Activated T-cell treated with anti-CD3 and anti-CD28 coated beads for 48 hours (primary cell): ENCODE measurements at regions not wholly inside any gene's neighbourhood (a gene's known extent, or its start where the extent isn't known, plus 50 kb on each side); places are given as distances from the start of the nearest gene placed in this dataset.

Source experiments
- DNase-seq: peaks from one replicate; pipeline ENCODE4 v3.0.0-alpha.2; 2020; ENCODE audit warnings: low read depth

DNA sequence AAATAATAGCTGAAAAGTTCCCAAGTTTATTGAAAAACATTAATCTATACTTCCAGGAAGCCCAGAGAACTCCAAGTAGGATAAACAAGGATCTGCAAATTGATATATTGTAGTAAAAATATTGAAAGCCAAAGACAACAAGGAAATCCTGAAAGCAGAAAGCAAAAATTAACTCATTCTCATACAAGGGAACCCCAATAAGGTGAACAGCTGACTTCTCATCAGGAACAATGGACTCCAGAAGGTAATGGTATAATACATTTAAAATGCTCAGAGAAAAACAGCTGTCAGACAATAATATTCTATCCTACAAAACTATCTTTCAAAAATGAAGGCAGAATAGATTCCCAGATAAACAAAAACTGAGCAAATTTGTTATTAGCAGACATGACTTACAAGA, 138.1 kb upstream of the BMP4 start:
- no peak for DNase-seq

GRCh38 chr14:54098536-54098935, 141.9 kb upstream of the BMP4 start:
- no peak for DNase-seq

DNA sequence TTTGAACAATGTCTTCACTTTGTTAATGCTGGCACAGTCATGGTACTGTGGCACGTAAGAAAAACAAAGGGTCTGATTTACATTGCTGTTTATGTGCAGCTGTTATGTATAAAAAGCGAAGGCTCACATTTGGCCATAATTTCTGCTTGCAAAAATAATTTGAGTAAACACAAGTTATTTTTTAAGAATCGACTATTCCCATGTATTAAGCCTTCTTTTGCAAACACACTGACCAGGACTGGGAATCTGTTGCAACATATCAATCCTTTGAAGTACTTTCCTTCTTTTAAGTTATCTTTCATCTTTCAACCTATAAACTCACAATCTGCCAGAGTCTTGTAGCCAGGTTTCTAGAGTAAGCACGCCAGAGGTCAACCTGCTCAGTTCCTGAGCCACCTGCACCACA, 145.4 kb upstream of the BMP4 start:
- DNase-seq = no peak

DNA sequence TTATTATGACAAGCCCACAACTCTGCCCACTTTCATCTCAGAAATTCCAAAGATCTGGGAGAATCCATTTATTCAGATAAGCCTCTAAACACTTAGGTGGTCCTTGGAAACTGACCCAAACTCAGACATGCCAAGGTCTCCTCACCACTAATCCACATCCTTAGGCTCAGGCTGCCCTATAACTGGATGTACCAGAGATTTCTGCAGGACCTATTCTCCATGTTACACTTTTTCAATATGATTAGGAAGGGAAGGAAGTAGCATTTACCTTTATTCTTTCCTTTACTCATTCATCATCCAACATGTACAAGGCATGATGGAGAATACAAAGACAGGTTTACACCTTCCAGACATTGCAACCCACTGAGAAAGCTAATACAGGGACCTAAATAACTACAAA, 145.9 kb upstream of the BMP4 start:
- DNase-seq = no peak

- DNase-seq = no peak
Observed at GRCh38 chr14:54104601-54105145, 148.0 kb upstream of the BMP4 start.

DNA sequence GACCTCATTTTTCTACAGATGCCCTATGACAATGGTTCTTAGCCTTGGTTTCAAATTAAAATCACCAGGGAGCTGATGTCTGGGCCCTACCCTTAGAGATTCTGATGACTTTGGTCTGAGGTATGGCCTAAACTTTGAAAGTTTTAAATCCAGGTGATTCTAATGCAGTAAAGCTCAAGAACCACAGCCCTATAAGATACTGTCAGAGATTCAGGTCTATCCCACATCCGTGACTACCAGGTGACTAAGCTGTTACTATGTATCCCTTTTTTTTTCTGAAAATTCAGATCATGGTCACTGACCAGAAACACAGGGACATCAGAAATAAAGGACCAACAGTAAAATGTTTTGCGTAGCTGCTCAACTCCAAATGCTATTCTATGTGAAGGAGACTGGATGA, 148.8 kb upstream of the BMP4 start:
- DNase-seq = no peak

DNA sequence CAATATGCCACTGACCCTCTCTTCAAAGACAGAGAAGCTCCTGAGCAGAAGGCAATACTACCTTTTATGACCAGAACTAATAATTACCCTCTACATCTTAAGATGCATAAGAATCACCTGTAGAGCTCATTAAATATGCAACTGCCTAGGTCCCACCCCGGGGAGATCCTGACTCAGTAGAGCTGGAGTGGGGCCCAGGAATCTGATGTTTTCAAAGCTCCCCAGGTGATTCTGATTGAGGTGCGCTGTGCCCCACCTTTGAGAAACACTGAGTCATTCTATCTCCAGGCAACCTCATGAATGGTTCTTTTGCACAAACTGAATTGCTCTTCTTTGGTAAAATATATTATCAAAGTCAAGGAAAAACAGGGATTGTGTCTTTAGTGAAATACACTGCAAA, 149.3 kb upstream of the BMP4 start:
- no peak for DNase-seq

GRCh38 chr14:54106661-54107377, 150.2 kb upstream of the BMP4 start:
- no peak for DNase-seq

- no peak for DNase-seq
Observed at GRCh38 chr14:54108481-54109471, 152.2 kb upstream of the BMP4 start.

DNA sequence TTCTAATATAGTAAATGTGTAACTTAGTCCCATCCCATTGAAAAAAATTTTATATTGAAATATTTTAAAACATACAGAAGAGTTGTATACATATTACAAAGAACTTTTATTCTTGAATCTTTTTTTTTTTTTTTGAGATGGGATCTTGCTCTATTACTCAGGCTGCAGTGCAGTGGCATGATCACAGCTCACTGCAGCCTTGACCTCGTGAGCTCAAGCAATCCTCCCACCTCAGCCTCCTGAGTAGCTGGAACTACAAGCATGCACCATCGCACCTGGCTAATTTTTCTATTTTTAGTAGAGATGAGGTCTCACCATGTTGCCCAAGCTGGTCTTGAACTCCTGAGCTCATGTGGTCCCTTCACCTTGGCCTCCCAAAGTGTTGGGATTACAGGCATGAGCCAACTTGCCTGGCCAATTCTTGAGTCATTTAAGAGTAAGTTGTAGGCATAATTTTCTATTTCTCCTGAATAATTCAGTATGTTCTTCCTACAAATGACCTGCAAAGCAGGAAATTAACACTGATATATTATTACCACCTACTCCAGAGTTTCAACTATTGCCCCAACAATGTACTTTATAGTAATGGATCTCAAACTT, 153.0 kb upstream of the BMP4 start:
- DNase-seq = no peak

- DNase-seq = no peak
Observed at GRCh38 chr14:54114941-54115340, 158.3 kb upstream of the BMP4 start.

DNA sequence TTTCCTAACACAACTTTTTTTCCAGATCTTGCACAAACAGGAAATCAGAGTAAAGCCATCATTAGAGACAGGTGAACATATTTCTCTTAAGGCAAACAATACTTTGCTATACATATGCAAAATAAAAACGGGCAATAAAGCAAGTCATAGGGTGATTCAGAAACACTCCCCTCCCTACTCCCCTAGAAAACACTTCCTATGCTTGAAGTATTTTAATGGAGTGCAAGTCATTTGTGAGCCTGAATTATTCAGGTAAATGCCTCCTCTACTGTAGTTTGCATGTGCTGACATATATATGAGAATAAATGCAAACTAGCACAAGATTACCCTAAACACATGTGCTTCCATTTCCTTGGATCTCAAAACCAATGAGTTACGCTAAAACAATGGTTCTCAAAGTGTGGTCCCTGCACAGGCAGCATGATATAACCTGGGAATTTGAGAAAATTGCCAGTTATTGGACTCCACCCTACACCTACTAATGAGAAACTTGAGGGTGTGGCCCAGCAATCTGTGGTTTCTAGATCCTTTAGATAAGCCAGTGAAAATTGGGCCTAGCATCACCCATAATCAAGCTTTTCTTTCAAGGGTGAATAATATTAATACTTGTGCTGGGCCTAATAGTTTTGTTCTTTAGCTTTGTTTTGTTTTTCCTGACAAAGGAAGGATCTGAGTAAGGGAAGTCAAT, 159.7 kb upstream of the BMP4 start:
- DNase-seq = no peak

DNA sequence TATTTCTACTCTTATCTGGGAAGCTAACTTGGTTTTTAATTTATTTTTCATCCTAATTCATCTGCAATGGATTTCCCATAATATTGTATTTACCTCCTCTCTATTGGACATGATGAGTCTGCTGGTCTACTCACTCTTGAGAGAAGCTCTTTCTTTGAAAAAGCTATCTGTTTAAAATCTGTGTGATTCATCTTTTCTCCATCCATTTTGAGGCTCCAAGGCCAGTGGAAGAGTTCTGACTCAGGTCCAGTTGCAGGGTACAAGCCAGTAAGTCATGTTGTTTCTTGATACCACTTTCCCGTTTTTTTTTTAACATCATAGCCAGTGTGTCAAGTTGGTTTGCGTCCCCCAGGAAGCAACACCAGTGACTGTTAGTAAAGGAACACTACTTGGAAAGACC, 160.3 kb upstream of the BMP4 start:
- DNase-seq = no peak

DNA sequence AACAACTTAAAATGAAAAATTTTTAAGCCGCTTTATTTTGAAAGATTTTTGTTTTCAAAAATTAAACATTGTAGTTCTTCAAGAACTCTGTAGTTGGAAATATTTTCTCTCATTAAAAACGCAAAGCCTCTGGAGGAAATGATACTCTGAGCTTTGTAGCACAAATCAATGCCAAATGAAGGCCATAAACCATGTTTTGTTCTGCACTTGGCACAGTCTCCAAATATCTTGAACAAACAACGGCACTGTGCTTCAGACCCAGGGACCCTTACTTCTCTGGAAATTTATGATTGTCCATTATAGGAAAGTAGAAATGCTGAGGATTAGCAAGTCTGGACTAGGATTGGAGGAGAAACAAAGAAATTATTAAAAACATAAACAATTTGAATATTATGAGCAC, 160.8 kb upstream of the BMP4 start:
- DNase-seq = no peak

- no peak for DNase-seq
Observed at GRCh38 chr14:54117924-54118323, 161.3 kb upstream of the BMP4 start.

DNA sequence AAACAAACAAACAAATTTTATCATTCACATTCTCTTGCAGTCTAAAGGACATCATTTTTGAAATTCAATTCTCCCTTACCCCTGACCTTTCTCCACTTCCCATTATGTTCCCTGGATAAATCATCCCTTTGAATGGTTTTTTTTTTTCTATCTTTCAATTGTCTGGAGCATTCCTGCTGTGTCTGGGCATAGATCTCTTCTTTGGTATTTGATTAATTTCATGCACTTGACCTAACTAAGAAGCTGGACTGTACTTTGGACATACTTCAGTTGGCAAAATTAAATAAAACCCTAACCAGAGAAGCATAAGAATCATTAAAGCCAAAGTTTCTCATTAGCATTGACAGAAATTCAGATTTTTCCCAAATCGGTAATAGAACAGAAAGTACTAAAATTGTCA, 163.6 kb upstream of the BMP4 start:
- no peak for DNase-seq

- no peak for DNase-seq
Observed at GRCh38 chr14:54121466-54122027, 164.9 kb upstream of the BMP4 start.

GRCh38 chr14:54123841-54124240, 167.2 kb upstream of the BMP4 start:
- DNase-seq = no peak

- no peak for DNase-seq
Observed at GRCh38 chr14:54125109-54125508, 168.5 kb upstream of the BMP4 start.

GRCh38 chr14:54126947-54127346, 170.3 kb upstream of the BMP4 start:
- DNase-seq = no peak

DNA sequence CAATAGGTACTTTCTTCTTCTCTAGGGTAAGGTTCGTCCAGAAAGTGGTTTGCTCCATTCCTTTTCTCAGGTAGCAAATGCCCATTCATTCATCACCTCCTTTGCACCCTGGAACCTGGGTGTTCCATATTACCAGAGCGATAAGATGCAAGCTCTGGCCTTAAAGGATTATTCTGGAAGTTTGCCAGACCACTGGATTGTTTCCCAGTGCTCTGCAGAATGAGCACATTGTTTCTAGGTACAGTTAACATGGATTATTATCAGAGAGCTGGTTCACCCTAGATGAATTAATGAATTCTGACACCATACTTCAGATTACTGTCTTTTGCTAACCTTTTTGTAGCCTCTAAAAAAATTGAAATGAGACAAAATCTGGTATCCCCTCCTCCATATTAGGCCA, 170.9 kb upstream of the BMP4 start:
- no peak for DNase-seq
